ENCODE measurements at regions not wholly inside any gene's neighbourhood (a gene's known extent, or its start where the extent isn't known, plus 50 kb on each side); places are given as distances from the start of the nearest gene placed in this dataset.

- no peak for ATAC-seq (ENCODE audit: low read depth)
- no peaks in the 10 kb centered on the region for H3K27me3 Mint-ChIP-seq
- H3K36me3 Mint-ChIP-seq (ENCODE audit: low read depth): no peaks in the 10 kb centered on the region
- no peak overlapping the region for H3K4me3 Mint-ChIP-seq
- ChIA-PET POLR2A (no interaction called here), CTCF (no interaction called here)
- no peak for DNase-seq
- intact Hi-C loops (cut with micrococcal nuclease): no loop called here
- H3K4me1 Mint-ChIP-seq: no peaks in the 10 kb centered on the region
- H3K27ac Mint-ChIP-seq: no peak overlapping the region
- TF ChIP-seq CTCF (IDR thresholded peaks at IDR 0.05): no peak
- H3K9me3 Mint-ChIP-seq: peaks cover 2% of the 10 kb centered on the region
Measured at GRCh38 chr19:28948566-28948965, 264.4 kb downstream of the UQCRFS1 start.

DNA sequence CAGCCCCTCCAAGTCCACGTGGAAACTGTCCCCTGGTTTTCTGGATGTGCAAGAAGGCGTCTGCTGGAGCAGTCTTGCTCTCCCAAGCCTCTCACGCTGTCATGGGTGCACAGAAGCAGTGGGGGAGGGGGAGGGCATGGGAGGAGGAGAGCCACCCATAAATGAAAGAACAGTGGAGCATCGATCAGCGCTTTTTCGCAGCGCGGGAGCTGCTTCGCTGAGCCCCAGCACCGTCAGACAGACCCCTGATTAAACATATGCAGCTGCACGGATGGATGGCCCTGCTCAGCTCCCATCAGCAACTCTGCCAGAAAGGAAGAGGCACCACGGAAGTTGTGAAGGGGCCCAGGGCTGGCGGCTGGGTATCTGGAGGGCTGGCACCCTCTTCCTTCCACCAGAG, 264.9 kb downstream of the UQCRFS1 start:
- Mint-ChIP-seq H3K4me3 (no peak overlapping the region), H3K36me3 (ENCODE audit: low read depth) (no peaks in the 10 kb centered on the region), H3K27ac (no peak overlapping the region), H3K27me3 (no peaks in the 10 kb centered on the region), H3K4me1 (no peaks in the 10 kb centered on the region), H3K9me3 (peaks cover 3% of the 10 kb centered on the region)
- CTCF ChIA-PET: no interaction called here
- intact Hi-C loops (cut with micrococcal nuclease): no loop called here
- POLR2A ChIA-PET: no interaction called here
- TF ChIP-seq CTCF (IDR thresholded peaks at IDR 0.05): no peak
- DNase-seq: no peak
- ATAC-seq (ENCODE audit: low read depth): no peak

- DNase-seq (no peak), ATAC-seq (ENCODE audit: low read depth) (no peak)
- CTCF ChIA-PET: no interaction called here
- Mint-ChIP-seq H3K36me3 (ENCODE audit: low read depth) (no peaks in the 10 kb centered on the region), H3K4me3 (no peak overlapping the region), H3K4me1 (no peaks in the 10 kb centered on the region), H3K9me3 (peaks cover 3% of the 10 kb centered on the region), H3K27me3 (no peaks in the 10 kb centered on the region), H3K27ac (no peak overlapping the region)
- TF ChIP-seq CTCF (IDR thresholded peaks at IDR 0.05): no peak
- POLR2A ChIA-PET: no interaction called here
- intact Hi-C loops (cut with micrococcal nuclease): no loop called here
Measured at GRCh38 chr19:28943651-28944050, 269.3 kb downstream of the UQCRFS1 start.

GRCh38 chr19:28941833-28942232, 271.1 kb downstream of the UQCRFS1 start:
- Mint-ChIP-seq H3K4me3 (no peak overlapping the region), H3K36me3 (ENCODE audit: low read depth) (no peaks in the 10 kb centered on the region), H3K27me3 (no peaks in the 10 kb centered on the region), H3K9me3 (peaks cover 6% of the 10 kb centered on the region), H3K4me1 (no peaks in the 10 kb centered on the region), H3K27ac (no peak overlapping the region)
- ATAC-seq (ENCODE audit: low read depth) (no peak), DNase-seq (no peak)
- no peak for TF ChIP-seq CTCF (IDR thresholded peaks at IDR 0.05)
- CTCF ChIA-PET: no interaction called here
- POLR2A ChIA-PET: no interaction called here
- intact Hi-C loops (cut with micrococcal nuclease): no loop called here

- Mint-ChIP-seq H3K27me3 (no peaks in the 10 kb centered on the region), H3K27ac (no peak overlapping the region), H3K36me3 (ENCODE audit: low read depth) (no peaks in the 10 kb centered on the region), H3K4me1 (no peaks in the 10 kb centered on the region), H3K9me3 (peaks cover 6% of the 10 kb centered on the region), H3K4me3 (no peak overlapping the region)
- CTCF ChIA-PET: no interaction called here
- POLR2A ChIA-PET: no interaction called here
- intact Hi-C loops (cut with micrococcal nuclease): no loop called here
- DNase-seq (no peak), ATAC-seq (ENCODE audit: low read depth) (no peak)
- no peak for TF ChIP-seq CTCF (IDR thresholded peaks at IDR 0.05)
Measured at GRCh38 chr19:28940751-28941500, 272.0 kb downstream of the UQCRFS1 start.
